ENCODE measurements at regions not wholly inside any gene's neighbourhood (a gene's known extent, or its start where the extent isn't known, plus 50 kb on each side); places are given as distances from the start of the nearest gene placed in this dataset.
A peak's percentile ranks its signal among the peaks of the same experiment; 100 is the strongest.

DNA sequence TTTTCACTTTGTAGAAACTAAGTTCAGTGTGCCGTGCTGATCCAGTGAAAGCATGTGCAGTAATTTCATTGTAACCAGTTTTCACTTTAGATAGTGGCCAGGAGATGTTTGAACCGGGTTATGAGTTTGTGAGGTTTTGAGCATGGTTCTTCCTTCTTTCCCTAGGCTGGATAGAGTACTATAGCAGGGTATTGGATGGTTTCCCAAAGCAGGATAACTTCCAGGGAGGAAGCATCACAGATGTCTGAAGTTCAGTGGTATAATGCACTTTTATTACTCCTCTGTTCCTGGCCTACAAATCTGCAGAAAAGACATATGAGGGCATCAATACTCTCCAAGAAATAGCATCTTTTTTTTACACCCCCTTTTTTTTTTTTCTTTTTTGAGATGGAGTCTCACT, 823.1 kb downstream of the USP25 start:
- Histone ChIP-seq H3K4me1 (ENCODE audit: low read depth) (no peaks in the 10 kb centered on the region), H3K4me3 (no peak overlapping the region), H3K9me3 (no peaks in the 10 kb centered on the region), H3K36me3 (ENCODE audit: low read depth) (no peaks in the 10 kb centered on the region)
- TF ChIP-seq, protein P1, sequence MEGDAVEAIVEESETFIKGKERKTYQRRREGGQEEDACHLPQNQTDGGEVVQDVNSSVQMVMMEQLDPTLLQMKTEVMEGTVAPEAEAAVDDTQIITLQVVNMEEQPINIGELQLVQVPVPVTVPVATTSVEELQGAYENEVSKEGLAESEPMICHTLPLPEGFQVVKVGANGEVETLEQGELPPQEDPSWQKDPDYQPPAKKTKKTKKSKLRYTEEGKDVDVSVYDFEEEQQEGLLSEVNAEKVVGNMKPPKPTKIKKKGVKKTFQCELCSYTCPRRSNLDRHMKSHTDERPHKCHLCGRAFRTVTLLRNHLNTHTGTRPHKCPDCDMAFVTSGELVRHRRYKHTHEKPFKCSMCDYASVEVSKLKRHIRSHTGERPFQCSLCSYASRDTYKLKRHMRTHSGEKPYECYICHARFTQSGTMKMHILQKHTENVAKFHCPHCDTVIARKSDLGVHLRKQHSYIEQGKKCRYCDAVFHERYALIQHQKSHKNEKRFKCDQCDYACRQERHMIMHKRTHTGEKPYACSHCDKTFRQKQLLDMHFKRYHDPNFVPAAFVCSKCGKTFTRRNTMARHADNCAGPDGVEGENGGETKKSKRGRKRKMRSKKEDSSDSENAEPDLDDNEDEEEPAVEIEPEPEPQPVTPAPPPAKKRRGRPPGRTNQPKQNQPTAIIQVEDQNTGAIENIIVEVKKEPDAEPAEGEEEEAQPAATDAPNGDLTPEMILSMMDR (IDR thresholded peaks at IDR 0.05): no peak
- DNase-seq (no peak), ATAC-seq (no peak)
- intact Hi-C loops (cut with DNase I, micrococcal nuclease): no loop called here

DNA sequence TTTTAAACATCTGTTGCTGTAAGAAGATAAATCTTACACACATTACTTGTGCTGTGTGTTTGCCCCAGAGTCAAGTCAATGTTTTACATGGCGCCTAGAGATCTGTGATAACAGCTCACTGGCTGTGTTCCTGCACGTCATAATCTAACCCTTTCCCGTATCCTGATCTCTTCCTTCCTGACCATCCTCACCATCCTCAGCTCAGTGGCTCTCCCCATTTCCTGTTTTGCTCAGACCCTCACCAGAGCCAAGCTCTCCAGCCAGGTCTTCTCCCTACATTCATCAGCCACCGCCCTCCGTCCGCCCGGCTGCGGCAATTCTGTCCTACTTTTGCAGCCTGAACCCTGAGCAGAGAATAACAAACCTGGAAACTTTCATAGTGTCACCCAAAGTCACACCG, 824.7 kb downstream of the USP25 start:
- intact Hi-C loops (cut with DNase I, micrococcal nuclease): no loop called here
- DNase-seq (peak in 1 of 3 donors; percentile 15), ATAC-seq (no peak)
- TF ChIP-seq, protein P1 (IDR thresholded peaks at IDR 0.05): no peak
- H3K9me3 ChIP-seq: no peaks in the 10 kb centered on the region
- H3K4me3 ChIP-seq: no peak overlapping the region
- H3K4me1 ChIP-seq (ENCODE audit: low read depth): no peaks in the 10 kb centered on the region
- H3K36me3 ChIP-seq (ENCODE audit: low read depth): no peaks in the 10 kb centered on the region

- Histone ChIP-seq H3K9me3 (no peaks in the 10 kb centered on the region), H3K4me1 (ENCODE audit: low read depth) (no peaks in the 10 kb centered on the region), H3K36me3 (ENCODE audit: low read depth) (no peaks in the 10 kb centered on the region), H3K4me3 (no peak overlapping the region)
- ATAC-seq (no peak), DNase-seq (no peak)
- intact Hi-C loops (cut with DNase I, micrococcal nuclease): no loop called here
- TF ChIP-seq, protein P1 (IDR thresholded peaks at IDR 0.05): no peak
These were observed 833.3 kb downstream of the USP25 start for GRCh38 chr21:16563116-16563515.

GRCh38 chr21:16563795-16564194, 834.0 kb downstream of the USP25 start:
- Histone ChIP-seq H3K9me3 (no peaks in the 10 kb centered on the region), H3K4me1 (ENCODE audit: low read depth) (no peaks in the 10 kb centered on the region), H3K36me3 (ENCODE audit: low read depth) (no peaks in the 10 kb centered on the region), H3K4me3 (no peak overlapping the region)
- no peak for ATAC-seq
- TF ChIP-seq, protein P1 (IDR thresholded peaks at IDR 0.05): no peak
- intact Hi-C loops (cut with DNase I, micrococcal nuclease): no loop called here
- no peak for DNase-seq

GRCh38 chr21:16568244-16568643, 838.5 kb downstream of the USP25 start:
- DNase-seq (no peak), ATAC-seq (no peak)
- intact Hi-C loops (cut with DNase I, micrococcal nuclease): no loop called here
- no peaks in the 10 kb centered on the region for H3K4me1 ChIP-seq (ENCODE audit: low read depth)
- H3K9me3 ChIP-seq: no peaks in the 10 kb centered on the region
- TF ChIP-seq, protein P1 (IDR thresholded peaks at IDR 0.05): no peak
- H3K4me3 ChIP-seq: no peak overlapping the region
- no peaks in the 10 kb centered on the region for H3K36me3 ChIP-seq (ENCODE audit: low read depth)

DNA sequence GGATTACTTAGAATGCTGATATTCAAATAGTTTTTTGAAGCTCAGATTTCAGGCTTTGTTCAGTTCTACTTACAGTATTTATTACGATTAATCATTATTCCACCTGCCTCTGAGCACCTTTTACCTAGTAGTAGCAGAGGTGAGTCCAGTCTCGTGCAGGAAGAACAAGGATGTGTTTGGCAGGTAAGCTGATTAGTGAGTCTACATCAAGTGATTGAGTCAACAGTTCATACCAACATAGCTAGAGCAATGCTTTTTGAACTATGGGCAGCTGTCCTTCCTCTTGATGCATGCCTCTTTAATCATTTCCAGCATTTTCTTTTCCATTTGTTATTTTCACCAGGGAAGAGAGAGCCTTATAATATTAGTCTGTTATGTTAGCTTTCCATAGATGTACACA, 838.9 kb downstream of the USP25 start:
- ATAC-seq (no peak), DNase-seq (no peak)
- TF ChIP-seq, protein P1 (IDR thresholded peaks at IDR 0.05): no peak
- Histone ChIP-seq H3K9me3 (no peaks in the 10 kb centered on the region), H3K36me3 (ENCODE audit: low read depth) (no peaks in the 10 kb centered on the region), H3K4me1 (ENCODE audit: low read depth) (no peaks in the 10 kb centered on the region), H3K4me3 (no peak overlapping the region)
- intact Hi-C loops (cut with DNase I, micrococcal nuclease): no loop called here

Data from mucosa of descending colon (tissue), 3 donors.